Esophagus (tissue), 2 donors: ENCODE measurements at regions not wholly inside any gene's neighbourhood (a gene's known extent, or its start where the extent isn't known, plus 50 kb on each side); places are given as distances from the start of the nearest gene placed in this dataset.

Experiments used
- H3K27ac ChIP-seq, 2 donors: one replicate each; pipeline ENCODE4 v1.5.1; 2013; ENCODE audit warnings: low read depth in 2 of 2, mild to moderate bottlenecking in 2 of 2, inconsistent platforms in 1 of 2, low read length in 1 of 2, moderate library complexity in 1 of 2
- H3K27me3 ChIP-seq, 2 donors: one replicate each; pipeline ENCODE4 v1.6.1; 2013; ENCODE audit warnings: low read length in 2 of 2, control low read depth in 1 of 2, mild to moderate bottlenecking in 1 of 2; ENCODE audit not compliant: insufficient read depth in 2 of 2, control insufficient read depth in 1 of 2
- H3K36me3 ChIP-seq, 2 donors: one replicate each; pipeline ENCODE4 v1.6.1; 2013; ENCODE audit warnings: low read length in 1 of 2; ENCODE audit not compliant: control insufficient read depth in 2 of 2, insufficient read depth in 2 of 2
- H3K4me1 ChIP-seq, 2 donors: one replicate each; pipeline ENCODE4 v1.6.1; 2013; ENCODE audit warnings: low read length in 1 of 2; ENCODE audit not compliant: control insufficient read depth in 2 of 2, insufficient read depth in 2 of 2
- H3K4me3 ChIP-seq, 2 donors: one replicate each; pipeline ENCODE4 v1.5.1; 2013; ENCODE audit warnings: low read length in 2 of 2, mild to moderate bottlenecking in 2 of 2, low read depth in 1 of 2, moderate library complexity in 1 of 2
- H3K9me3 ChIP-seq, 2 donors: one replicate each; pipeline ENCODE4 v1.6.1; 2013; ENCODE audit warnings: mild to moderate bottlenecking in 2 of 2, low read depth in 1 of 2, low read length in 1 of 2, moderate library complexity in 1 of 2; ENCODE audit not compliant: control insufficient read depth in 2 of 2, insufficient read depth in 1 of 2
- WGBS, 2 donors: extraction: QIAGEN DNeasy Blood & Tissue Kit; methylation state at CpG; one replicate each; pipeline ENCODE4 v1.1.7; 2013; 5-methylcytosine and 5-hydroxymethylcytosine counted together
- donor health status: healthy with polysubstance abuse.
- donor health status: Bipolar disorder and iron deficiency.

DNA sequence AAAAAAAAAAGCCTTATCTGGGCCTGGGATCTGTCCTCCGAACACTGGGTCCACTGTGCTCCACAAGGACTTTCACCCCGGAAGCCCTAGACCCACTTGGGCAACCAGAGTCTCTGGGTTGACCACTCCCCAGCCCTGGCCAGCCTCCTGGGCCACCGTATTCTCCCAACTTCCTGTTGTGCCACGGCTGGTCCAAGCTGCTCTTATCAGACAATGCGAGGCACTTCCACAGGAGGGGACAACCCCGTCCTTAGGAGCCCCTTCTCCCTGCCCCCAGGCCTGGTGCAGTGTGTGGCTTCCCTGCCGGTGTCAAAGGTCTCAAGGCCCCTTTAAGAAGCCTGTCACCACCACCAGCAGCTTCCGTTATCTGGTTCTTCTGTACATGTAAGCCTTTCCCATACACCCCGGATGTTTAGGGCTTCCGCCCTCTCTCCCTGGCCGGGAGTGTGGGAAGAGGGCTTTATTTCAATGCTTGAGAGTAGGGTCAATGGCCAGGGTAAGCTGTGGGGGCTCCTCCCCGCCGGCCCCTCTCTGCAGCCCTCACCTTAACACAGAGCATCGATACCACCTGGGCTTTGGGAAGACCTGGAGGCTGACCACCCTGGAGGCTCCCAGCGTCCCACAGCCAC lies 313.0 kb downstream of the SEC14L1 start:
- Histone ChIP-seq H3K27me3 (no peaks in the 10 kb centered on the region), H3K4me1 (peaks cover 31 to 57% of the 10 kb centered on the region in 2 donors), H3K27ac (peak overlapping the region; percentile 72 to 93), H3K9me3 (no peaks in the 10 kb centered on the region), H3K36me3 (peaks cover 0 to 4% of the 10 kb centered on the region in 2 donors), H3K4me3 (peak overlapping the region; percentile 39 to 40)
- WGBS, 2 donors = 37 to 44% methylated on average over 15 of the region's 15 CpGs

DNA sequence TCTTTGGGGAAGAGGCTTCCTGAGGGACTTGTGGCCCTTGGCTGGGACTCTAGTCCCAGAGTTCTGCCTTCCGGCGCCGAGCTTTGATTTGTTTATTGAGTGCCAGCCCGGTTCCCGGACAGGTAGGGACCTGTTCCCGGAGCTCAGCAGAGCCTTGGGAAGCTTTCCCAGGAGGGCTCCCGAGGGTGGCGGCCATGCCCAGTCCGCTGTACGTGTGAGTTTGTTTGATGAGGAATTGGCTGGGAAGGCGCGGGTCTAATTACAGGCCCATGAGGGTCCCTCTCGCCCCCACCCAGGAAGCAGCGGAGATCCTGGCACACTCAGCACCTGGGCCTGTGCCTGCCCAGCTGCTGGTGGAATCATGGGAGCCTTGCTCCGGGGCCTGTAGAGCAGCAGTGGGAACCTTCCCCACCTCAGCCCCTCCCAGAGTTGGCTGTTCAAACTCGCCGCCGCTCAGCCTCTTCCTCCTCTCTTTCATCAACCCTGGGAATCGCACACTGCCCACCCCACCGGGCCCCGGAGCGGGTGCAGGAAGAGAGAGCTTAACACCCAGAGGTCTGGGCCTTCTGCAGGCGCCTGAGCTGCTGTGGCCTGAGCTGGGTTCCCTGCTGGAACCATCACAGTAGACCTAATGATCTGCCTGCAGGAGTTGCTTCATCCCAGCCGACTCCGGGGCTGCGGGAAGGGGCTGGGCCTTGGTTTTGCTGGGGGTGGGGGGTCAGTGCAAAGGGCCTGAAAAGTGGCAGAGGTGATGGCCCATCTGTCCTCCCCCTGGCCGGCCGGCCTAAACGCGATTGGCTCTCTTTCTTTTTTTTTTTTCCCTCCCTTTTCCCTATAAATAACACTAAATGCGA lies 313.7 kb downstream of the SEC14L1 start:
- H3K36me3 ChIP-seq = peaks cover 0 to 2% of the 10 kb centered on the region in 2 donors
- WGBS, 2 donors = 23 to 42% methylated on average over 31 of the region's 31 CpGs
- H3K4me1 ChIP-seq = peaks cover 31 to 51% of the 10 kb centered on the region in 2 donors
- H3K4me3 ChIP-seq = peak overlapping the region; percentile 39 to 40
- no peaks in the 10 kb centered on the region for H3K9me3 ChIP-seq
- peak overlapping the region; percentile 72 to 93 for H3K27ac ChIP-seq
- H3K27me3 ChIP-seq = no peaks in the 10 kb centered on the region

GRCh38 chr17:77455111-77455890 lies 314.5 kb downstream of the SEC14L1 start:
- 53 to 61% methylated on average over 25 of the region's 25 CpGs for WGBS, 2 donors
- H3K27ac ChIP-seq = peak overlapping the region; percentile 72 to 93
- peak overlapping the region; percentile 14 to 39 for H3K4me3 ChIP-seq

DNA sequence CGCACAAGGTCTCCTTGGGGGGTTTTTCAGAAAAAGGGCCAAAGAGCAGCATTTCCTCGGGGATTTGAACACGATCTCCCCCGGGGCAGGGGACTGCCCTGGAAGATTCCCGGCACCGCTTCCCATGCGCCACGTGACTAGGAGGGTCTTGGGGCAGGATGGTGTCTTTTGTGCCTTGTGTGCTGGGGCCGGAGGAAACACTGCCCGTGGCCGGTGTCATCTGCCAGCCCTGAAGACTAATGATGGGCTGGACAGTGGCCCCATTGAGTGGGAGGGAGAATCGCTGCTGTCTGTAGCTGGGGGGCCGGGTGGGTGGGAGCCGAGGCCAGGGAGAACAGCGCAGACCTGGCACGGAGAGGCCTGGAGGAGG lies 315.1 kb downstream of the SEC14L1 start:
- WGBS, 2 donors = 63 to 70% methylated on average over 16 of the region's 16 CpGs

More at GRCh38 chr17:77455111-77455890, 314.5 kb downstream of the SEC14L1 start:
- peaks cover 26 to 44% of the 10 kb centered on the region in 2 donors for H3K4me1 ChIP-seq
- no peaks in the 10 kb centered on the region for H3K9me3 ChIP-seq
- no peaks in the 10 kb centered on the region for H3K27me3 ChIP-seq
- peaks cover 0 to 2% of the 10 kb centered on the region in 2 donors for H3K36me3 ChIP-seq

DNA sequence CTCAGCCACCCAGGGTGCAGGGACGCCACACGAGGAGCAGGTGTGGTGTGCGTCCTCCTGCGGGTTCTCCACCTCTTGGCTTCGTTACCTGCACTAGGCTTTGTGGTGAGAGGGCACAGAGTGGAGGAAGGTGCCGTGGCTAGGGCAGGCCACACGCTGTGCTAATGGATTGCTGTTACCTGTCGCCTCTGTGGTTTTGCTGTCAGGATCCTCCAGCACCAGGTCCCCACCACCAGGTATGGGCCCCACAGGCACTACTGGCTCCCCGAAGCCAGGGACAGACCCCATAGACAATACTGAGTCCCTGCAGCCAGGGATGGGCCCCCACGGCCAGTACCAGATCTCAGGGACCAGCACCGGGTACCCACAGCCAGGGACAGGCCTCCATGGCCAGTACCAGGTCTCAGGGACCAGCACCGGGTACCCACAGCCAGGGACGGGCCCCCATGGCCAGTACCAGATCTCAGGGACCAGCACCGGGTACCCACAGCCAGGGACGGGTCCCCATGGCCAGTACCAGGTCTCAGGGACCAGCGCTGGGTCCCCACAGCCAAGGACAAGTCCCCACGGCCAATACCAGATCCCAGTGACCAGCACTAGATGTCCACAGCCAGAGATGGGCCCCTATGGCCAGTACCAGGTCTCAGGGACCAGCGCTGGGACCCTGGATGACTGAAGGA lies 315.6 kb downstream of the SEC14L1 start:
- no peak overlapping the region for H3K4me3 ChIP-seq
- H3K9me3 ChIP-seq = no peaks in the 10 kb centered on the region
- H3K36me3 ChIP-seq = peaks cover 0 to 2% of the 10 kb centered on the region in 2 donors
- 67 to 79% methylated on average over 18 of the region's 18 CpGs for WGBS, 2 donors
- H3K27me3 ChIP-seq = no peaks in the 10 kb centered on the region
- H3K27ac ChIP-seq = peak overlapping the region; percentile 29 to 40
- H3K4me1 ChIP-seq = peaks cover 15 to 42% of the 10 kb centered on the region in 2 donors

More for the DNA sequence above, 315.1 kb downstream of the SEC14L1 start:
- H3K36me3 ChIP-seq = peaks cover 0 to 2% of the 10 kb centered on the region in 2 donors
- H3K4me3 ChIP-seq = no peak overlapping the region
- H3K4me1 ChIP-seq = peaks cover 21 to 42% of the 10 kb centered on the region in 2 donors
- H3K27ac ChIP-seq = peak overlapping the region; percentile 12 to 60
- no peaks in the 10 kb centered on the region for H3K27me3 ChIP-seq
- no peaks in the 10 kb centered on the region for H3K9me3 ChIP-seq

DNA sequence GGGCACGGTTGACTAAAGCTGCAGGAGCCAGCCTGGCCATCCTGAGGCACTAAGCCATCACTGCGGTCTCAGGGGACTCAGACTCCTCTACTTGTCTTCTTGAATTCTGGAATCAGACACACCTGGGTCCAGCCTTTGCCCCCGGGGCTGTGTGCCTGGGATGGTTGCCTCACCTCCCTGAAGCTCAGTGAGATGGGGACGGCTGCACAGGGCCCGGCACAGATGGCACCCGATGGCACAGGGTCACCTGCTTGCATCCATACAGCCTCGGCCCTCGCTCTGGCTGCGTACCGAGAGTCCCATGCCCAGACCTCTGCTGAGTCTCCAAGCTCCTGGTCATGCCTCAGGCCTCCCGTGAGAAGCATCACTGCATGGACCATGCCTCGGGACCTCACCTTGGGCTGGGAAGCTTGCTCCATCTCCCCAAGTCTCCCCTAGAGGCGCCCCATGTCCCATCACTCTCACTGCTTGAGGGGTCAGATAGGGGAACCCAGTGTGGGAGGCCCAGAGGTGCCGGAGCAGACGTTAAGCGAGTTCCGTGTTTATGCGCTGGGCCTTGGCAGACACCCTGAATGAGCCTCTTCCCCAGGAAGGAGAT lies 316.3 kb downstream of the SEC14L1 start:
- Histone ChIP-seq H3K36me3 (peaks cover 0 to 2% of the 10 kb centered on the region in 2 donors), H3K4me1 (peaks cover 14 to 37% of the 10 kb centered on the region in 2 donors), H3K27me3 (no peaks in the 10 kb centered on the region), H3K27ac (peak overlapping the region; percentile 29 to 40), H3K9me3 (no peaks in the 10 kb centered on the region), H3K4me3 (no peak overlapping the region)
- WGBS, 2 donors = 68 to 74% methylated on average over 17 to 18 of the region's 18 CpGs

DNA sequence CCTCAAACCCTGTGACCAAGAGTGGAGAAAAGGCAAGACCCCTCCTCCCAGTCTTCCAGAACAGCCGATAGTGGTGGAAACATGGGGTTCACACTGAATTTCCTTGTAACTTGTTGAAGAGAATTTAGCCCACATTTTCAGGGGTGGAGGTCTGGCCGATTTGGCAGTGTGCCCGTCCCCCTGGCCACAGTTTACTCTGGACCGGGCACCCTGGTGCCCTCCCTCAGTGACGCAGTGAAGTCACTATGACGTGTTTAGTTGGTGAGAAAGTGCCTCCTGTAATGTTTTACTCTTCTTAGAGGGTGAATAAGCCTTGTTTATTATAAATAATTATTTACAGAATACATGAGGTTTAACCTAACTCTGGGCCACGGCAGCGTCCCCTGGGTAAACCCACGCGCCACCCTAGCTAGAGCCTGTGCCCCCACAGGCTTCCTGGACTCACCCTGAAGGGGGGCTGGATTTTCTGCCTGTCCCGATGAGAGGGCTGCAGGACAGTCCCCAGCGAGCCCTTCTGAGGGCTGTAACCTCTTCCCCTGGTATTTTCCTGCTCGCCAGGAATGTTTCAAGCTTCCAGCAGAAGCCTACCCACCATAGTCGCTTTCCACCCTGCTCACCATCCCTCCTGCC lies 316.9 kb downstream of the SEC14L1 start:
- no peaks in the 10 kb centered on the region for H3K9me3 ChIP-seq
- H3K27ac ChIP-seq = peak overlapping the region; percentile 24 to 29
- peaks cover 14 to 33% of the 10 kb centered on the region in 2 donors for H3K4me1 ChIP-seq
- peaks cover 0 to 2% of the 10 kb centered on the region in 2 donors for H3K36me3 ChIP-seq
- no peak overlapping the region for H3K4me3 ChIP-seq
- 67 to 70% methylated on average over 14 of the region's 14 CpGs for WGBS, 2 donors
- no peaks in the 10 kb centered on the region for H3K27me3 ChIP-seq

DNA sequence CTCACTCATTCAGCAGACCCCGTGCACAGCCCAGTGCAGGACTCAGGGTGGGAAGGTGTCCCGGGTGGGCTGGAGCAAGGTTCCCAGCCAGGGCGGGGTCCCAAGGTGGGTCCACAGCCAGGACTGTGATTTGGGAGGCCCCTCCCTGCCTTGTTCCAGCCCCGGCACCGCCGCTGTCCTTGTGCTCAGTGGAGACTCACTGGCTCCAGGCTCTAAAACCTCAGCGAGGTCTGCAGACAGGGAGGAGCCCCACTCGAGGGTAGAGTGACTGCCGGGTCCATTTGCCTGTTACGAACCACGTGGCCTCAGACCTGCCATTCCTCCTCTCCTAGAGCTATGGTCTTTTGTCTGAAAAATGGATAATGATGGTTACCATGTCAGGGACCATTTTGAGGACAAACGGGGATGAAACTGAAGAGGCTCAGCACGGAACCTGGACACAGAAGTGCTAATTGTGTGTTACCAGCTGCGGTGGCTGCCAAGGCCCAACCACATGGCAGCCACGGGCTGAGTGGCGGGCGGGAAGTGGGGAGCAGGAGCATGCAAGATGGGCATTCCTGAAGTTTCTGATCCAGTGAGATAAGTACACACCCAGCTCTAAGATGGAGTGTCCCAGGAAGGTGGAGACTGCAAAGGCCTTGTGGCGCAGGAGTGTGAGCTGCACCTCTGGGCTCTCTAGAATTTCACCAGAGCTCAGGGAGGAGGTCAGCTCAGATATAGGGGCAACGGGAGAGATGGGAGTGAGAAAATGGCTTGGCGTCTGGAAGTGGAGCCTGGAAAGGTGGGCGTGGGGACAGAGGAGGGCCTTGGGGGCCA lies 317.6 kb downstream of the SEC14L1 start:
- no peaks in the 10 kb centered on the region for H3K27me3 ChIP-seq
- H3K9me3 ChIP-seq = no peaks in the 10 kb centered on the region
- peaks cover 0 to 2% of the 10 kb centered on the region in 2 donors for H3K36me3 ChIP-seq
- WGBS, 2 donors = 73 to 76% methylated on average over 21 of the region's 21 CpGs
- H3K4me1 ChIP-seq = peaks cover 14 to 28% of the 10 kb centered on the region in 2 donors
- H3K27ac ChIP-seq = peak overlapping the region; percentile 2 to 8
- H3K4me3 ChIP-seq = no peak overlapping the region
